ENCODE measurements at regions not wholly inside any gene's neighbourhood (a gene's known extent, or its start where the extent isn't known, plus 50 kb on each side); places are given as distances from the start of the nearest gene placed in this dataset.

GRCh38 chr9:25864509-25864908 is 186.3 kb upstream of the TUSC1 start:
- TF ChIP-seq, protein P1, sequence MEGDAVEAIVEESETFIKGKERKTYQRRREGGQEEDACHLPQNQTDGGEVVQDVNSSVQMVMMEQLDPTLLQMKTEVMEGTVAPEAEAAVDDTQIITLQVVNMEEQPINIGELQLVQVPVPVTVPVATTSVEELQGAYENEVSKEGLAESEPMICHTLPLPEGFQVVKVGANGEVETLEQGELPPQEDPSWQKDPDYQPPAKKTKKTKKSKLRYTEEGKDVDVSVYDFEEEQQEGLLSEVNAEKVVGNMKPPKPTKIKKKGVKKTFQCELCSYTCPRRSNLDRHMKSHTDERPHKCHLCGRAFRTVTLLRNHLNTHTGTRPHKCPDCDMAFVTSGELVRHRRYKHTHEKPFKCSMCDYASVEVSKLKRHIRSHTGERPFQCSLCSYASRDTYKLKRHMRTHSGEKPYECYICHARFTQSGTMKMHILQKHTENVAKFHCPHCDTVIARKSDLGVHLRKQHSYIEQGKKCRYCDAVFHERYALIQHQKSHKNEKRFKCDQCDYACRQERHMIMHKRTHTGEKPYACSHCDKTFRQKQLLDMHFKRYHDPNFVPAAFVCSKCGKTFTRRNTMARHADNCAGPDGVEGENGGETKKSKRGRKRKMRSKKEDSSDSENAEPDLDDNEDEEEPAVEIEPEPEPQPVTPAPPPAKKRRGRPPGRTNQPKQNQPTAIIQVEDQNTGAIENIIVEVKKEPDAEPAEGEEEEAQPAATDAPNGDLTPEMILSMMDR (IDR thresholded peaks at IDR 0.05): no peak
- no peak for TF ChIP-seq POLR2A (IDR thresholded peaks at IDR 0.05)

All from testis (tissue), 2 donors.